ENCODE measurements at regions not wholly inside any gene's neighbourhood (a gene's known extent, or its start where the extent isn't known, plus 50 kb on each side); places are given as distances from the start of the nearest gene placed in this dataset.

- TF ChIP-seq, protein P1, sequence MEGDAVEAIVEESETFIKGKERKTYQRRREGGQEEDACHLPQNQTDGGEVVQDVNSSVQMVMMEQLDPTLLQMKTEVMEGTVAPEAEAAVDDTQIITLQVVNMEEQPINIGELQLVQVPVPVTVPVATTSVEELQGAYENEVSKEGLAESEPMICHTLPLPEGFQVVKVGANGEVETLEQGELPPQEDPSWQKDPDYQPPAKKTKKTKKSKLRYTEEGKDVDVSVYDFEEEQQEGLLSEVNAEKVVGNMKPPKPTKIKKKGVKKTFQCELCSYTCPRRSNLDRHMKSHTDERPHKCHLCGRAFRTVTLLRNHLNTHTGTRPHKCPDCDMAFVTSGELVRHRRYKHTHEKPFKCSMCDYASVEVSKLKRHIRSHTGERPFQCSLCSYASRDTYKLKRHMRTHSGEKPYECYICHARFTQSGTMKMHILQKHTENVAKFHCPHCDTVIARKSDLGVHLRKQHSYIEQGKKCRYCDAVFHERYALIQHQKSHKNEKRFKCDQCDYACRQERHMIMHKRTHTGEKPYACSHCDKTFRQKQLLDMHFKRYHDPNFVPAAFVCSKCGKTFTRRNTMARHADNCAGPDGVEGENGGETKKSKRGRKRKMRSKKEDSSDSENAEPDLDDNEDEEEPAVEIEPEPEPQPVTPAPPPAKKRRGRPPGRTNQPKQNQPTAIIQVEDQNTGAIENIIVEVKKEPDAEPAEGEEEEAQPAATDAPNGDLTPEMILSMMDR (IDR thresholded peaks at IDR 0.05) = no peak
- TF ChIP-seq EZH2 (IDR thresholded peaks at IDR 0.05; ENCODE audit: borderline replicate concordance, insufficient read depth, low read depth, low read length, poor library complexity, severe bottlenecking) = no peak
Measured at GRCh38 chr3:95172164-95172943, 1109.5 kb downstream of the NSUN3 start.

Measured in B cell (primary cell).